GM19240 (cell line): ENCODE measurements at regions not wholly inside any gene's neighbourhood (a gene's known extent, or its start where the extent isn't known, plus 50 kb on each side); places are given as distances from the start of the nearest gene placed in this dataset.
"Not testable (repeated sequence)": the region's sequence is repeated elsewhere in the genome, so short reads cannot be mapped to it uniquely, and the experiment has no call there.

ENCODE experiments used
- DNase-seq: peaks from one replicate; pipeline ENCODE4 v3.0.0; 2011; ENCODE audit warnings: low spot score; ENCODE audit not compliant: insufficient read length

DNA sequence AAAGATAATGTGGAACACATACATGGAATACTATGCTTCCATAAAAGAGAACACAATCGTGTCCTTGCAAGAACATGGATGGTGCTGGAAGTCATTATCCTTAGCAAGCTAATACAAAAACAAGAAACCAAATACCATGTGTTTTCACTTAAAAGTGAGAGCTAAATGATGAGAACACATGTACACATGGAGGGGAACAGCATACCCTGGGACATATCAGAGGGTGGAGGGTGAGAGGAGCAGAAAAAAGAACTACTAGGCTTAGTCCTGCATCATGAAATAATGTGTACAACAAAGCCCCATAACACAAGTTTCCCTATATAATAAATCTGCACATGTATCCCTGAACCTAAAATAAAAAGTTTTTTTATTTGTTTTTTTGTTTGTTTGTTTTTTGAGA lies 855.5 kb upstream of the NUDT12 start:
- no peak for DNase-seq

DNA sequence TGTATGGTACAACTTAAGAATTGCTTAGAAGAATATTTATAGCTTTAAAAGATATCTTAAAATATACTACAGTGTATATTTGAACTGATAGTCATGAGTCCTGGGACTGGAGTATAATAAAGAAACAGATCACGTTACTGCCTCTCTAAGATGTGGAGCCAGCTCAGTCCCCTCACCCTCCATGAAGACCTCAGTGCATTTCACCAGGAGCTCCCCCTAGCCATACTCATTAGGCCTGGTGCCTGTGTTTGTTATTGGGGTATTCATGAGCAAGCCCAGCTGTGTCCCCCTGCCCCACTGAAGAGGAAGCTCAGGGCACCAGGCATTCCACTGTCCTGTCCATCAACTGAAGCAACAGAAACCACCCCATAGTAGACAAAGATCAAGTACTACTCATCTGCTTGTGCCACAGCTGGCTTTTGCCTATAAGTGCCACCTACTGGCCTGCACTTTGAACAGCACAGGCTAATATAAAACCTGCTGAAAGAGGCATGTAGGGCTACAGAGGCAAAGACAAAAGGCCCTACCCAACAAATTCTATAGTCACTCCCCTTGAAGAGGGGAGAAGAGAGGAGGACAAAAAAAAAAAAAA lies 850.2 kb upstream of the NUDT12 start:
- no peak for DNase-seq

DNA sequence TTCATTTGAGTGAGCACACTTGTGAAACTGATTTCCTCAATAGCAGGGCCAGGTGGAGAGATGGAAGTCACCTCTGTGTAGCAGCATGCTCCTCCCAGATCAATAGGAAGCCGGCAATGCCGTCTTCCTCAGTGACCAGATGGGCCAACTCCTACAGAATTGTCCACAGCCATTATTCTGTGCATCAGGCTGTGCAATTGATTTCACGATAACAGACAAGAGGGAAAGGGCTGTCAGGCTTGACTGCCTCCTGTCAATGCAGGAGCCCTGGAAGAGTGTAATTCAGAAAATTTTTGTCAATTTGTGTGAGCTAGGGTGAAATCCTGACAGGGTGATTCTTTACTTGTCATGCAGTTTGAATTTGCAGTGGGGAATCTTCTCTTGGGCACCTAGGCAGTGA lies 838.4 kb upstream of the NUDT12 start:
- DNase-seq, result no peak

DNA sequence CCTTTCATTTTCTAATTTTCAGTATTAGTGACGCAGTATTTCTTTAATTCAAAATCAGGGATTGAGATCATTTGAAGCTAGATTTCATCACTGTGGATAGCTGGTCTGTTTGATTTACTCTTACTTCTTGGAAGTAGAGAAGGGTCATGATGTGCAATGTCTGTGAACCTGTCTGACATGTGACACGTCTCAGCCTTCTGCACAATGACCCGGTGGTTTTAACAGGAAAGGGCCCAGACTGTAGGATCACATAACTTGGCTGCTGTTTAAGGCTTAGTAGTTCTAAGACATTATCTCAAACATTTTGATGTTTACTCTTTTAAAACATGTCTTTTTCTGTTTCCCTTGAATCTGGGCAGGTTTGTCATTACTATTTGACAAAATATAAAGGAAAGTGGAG lies 823.3 kb upstream of the NUDT12 start:
- no peak for DNase-seq

DNA sequence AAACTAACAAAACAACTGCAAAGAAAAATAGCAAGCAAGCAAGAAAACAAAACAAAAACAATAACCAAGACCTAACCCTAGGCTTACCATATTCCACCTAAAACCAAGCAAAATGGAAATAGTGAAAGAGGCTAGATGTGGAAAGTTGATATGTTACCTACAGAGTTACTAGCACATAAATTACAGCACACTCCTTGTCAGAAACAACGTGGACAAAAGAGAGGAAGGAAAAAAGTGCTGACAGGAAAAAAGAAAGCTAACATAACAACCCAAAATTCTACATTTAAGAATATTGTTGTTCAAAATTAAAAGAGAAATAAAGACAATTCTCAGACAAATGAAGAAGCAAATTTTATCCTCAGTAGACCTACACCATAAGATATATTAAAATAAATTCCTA lies 812.8 kb upstream of the NUDT12 start:
- DNase-seq, result no peak

DNA sequence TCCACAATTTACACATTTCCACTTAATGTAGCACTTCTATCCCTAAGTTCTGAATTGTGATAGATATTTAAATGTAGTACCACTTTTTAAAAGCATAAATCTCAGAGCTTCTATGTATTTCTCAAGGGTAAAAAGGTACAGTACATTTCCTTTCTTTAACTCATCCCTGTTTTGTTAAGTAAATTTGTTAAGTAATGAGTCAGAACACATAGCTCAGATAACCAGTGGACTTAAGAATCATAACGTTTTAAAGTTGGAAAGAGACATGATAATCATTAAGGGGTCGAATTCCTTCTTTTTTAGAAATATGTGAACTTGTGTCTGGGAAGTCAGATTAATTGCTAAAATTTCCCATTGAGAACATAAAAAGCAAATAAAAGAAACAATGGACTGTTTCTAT lies 810.2 kb upstream of the NUDT12 start:
- DNase-seq, result no peak

DNA sequence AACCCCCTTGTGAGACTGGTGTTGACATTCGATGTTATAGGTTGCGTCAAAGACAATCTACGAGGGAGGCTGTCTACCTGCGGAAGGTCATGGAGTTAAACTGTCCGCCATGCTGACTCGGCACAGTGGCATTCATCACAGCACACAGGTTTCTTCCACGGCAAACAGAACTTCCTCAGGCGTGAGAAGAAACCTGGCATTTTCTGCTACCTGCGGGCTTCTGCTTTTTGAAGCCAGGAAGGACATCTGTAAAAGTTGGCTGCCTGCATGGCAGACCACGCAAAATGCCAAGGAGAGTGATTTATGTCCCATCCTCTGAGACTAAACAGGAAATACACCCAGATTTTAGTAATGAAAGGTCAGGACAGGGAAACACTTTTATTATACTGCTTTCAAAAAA lies 809.8 kb upstream of the NUDT12 start:
- no peak for DNase-seq

DNA sequence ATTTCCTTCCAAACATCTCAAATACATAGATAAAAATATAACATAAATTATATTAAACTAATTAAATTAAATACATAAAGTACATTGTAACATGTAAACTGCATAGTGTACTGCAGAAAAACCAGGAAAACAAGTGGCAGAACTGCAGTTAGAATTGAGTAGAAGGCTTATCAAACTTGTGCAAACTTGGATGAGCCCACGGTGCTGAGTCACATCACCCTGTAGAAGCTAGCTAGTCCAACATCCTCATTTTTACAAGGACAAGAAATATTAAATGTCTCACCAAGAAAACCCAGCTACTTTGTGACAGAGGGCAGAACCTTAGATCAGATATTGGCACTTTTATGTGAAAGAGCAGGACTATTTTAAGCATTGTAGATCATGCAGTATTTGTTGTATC lies 807.9 kb upstream of the NUDT12 start:
- DNase-seq, result no peak

DNA sequence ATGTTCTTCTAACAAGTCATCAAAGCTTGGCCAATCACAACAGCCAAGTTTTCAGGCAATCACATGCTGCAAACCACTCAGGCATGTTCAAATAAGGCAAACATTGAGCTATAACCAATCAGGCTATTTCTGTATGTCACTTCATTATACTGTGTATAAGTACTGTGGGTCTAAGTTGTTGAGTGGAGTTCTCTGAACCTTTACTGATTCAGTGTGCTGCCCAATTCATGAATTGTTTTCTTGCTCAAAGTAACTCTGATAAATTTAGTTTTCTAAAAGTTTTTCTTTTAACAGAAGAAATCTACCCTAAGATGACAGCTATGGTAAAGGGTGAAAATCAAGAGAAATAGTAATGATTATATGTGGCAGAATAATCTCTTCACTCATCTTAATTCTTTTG lies 805.4 kb upstream of the NUDT12 start:
- no peak for DNase-seq

DNA sequence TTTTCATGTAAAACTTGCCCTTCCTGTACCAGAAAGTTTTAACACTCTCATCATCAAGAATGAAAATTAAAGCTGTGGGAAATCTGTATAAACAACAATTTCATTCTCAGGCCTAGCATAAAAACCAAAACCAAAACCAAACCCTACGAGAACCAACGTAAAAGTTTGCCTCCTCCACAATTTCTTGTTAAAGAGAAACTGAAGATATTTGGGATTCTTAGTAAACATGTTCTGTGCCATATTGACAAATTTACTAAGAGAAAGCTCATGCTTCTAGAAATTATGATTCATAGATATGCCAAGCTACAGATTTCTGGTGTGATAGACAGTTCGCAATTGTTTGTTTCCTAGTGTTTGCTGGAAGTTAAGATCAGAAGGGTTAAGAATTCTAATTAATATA lies 801.0 kb upstream of the NUDT12 start:
- DNase-seq, result no peak

DNA sequence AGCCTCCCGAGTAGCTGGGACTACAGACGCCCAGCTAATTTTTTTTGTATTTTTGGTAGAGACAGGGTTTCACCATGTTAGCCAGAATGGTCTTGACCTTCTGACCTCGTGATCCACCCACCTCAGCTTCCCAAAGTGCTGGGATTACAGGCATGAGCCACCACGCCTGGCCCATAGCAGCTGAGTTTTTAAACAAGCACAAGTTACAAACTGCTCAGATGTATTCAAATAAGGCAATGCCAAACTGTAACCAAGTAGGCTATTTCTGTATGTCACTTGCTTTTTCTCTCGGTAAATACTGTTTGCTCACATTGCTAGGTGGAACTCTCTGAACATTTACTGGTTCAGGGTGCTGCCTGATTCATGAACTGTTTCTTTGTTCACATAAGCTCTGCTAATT lies 799.3 kb upstream of the NUDT12 start:
- DNase-seq, result no peak

DNA sequence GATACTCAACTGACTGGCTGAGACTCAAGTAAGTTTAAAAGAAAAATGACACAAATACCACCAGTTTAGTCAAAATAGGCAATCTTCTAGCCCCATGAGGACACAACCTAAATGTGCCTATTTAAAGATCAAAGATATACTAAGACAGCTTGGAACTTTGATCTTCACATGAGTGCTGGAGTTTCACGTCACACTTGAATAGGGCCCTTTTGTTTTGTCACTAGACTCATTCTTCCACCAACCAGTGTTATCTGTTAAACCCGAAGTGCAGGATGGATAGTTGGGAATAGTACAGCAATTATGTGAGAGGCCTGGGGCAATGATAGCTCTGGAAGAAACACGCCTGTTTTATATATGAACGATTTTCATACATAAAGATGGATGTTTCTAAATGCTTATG lies 792.8 kb upstream of the NUDT12 start:
- no peak for DNase-seq

DNA sequence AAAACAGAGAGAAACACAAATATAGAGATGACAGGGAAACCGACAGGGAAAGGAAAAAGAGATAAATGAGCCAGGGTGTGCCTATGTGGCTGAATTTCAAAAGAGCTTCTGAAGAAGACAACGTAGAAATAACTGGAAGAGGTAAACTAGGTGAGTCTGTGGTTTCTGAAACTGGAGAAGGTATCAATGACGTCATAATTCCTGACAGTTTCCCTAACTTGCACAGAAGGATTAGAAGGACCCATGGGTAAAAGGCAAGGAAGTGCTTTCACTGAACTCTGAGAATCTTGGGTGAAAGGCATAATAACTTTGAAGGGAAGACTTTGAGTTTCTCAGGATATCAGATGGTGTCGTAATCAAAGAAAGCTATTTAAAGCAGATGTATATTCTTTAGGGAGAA lies 790.8 kb upstream of the NUDT12 start:
- DNase-seq, result no peak

DNA sequence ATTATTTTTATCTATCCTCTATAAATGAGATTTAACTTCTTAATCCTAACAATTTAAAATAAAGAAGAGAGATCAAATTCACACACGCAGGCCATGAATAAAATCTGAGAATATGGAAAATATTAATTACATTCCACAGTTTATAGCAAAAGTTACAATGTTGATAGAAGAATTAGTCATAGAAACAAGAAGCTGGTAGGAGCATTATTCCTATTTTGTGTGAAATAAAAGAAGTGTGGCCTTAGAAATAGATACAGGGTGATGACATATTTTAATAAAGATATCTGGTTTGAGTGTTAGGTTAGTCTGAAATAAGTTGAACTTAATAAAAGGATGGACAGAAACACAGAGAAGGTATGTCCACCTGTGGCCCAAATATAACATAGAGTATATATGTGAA lies 790.4 kb upstream of the NUDT12 start:
- no peak for DNase-seq

DNA sequence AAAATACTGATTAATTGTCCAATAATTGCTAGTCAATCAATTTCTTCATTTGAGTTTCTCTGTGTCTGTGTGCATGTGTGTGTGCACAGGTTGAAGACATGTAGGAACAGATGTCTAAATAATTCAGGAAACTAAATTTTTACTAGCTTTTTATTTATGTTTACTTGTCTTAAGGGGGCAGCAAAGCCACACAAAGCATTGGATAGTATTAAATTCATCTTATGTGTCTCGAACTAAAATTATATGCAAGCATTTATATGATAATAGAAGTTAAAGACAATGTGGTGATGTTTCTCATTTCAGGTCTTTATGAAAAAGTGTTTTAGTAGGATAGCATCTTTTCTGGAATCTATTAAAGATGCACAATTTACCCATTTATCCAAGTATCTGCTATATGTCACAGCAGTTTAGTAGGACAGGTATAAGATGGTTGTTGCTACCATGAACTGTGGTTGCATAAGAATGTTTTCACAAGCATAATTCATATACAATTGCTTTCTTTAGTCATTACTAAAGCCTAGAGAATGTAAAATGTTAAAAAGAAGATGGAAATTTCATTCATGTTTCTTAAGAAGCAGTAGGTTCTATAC lies 784.6 kb upstream of the NUDT12 start:
- no peak for DNase-seq

DNA sequence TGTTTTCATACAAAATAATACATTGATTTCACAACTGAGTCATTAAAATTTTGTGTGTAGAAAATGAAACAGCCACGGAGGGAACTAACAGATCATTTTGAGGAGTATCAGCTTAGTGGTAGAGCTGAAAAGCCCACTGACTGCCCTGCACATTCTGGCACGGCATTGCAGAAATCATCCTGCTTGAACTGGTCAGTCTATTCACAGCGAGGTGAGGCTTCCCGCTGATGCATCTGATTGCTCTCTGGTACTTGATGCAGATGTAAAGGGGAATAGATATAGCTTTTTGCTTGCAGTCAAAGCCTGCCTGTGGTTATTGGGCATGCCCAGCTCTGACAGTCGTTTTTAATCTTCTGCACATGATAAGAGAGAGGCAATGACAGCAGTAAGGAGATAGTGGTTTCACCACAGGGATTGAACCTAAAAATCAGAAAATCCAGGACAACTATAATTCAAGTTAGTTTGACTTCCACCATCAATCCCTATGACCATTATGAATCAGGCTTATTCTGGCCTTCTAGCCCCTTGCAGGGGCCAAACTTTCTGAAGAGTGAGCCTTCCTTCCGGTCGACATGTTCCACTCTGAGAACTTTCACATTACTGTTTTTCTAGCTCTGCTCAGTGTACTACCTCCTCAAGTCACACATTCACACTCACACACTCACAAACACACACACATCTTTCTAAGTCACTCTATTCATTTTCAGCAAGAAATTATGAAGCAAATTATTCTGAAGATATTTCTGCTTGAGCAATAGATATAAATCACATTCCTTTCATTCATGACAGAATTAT lies 782.8 kb upstream of the NUDT12 start:
- DNase-seq, result no peak

DNA sequence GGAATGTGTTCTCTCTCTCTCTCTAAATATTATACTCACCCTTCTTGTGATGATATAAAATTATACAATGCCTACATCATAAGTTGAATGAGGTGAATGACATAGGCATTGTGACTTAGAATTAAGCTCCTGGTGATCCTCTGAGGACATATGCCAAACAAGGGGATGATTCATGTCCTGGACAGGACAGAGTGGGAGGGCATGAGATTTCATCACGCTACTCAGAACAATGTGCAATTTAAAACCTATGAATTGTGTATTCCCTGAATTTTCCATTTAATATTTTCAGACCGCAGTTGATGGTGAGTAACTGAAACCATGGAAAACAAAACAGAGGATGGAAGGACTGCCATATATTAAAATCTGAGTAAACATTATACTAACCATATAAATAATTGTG lies 782.2 kb upstream of the NUDT12 start:
- no peak for DNase-seq

DNA sequence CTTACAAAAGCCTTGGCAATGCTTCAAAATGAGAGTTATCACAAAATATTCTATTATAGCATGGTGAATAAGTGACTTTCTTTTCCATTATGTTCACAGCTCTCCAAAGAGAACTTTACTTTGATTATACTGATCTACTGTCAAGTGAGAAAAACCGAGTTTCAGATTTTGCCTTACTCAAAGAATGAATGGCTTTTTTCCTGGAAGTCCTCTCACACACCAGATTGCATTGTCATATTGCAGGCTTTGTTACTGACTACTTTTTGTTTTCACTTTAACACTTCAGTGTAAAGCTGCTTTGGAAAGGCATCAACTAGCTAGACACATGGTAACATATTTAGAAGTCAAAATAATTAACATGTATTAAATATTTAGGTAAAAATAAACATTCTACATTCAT lies 765.2 kb upstream of the NUDT12 start:
- DNase-seq, result no peak

DNA sequence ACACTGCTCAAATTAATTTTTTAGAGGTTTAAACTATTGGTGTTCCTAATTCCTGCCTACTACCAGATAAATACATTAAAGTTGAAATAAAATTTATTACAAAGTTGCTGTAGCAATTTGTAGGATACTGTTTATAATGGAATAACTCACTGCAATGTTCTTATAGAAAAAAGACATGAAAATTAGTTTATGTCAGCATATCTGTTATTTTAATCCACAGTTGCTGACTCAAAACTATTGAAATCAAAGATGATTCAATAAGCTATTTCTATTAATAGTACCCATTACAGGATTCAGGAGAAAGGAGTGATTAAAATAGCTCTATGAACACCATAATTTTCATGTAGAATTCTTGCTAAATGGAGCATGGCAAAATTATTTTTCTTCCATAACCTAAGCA lies 764.4 kb upstream of the NUDT12 start:
- DNase-seq, result no peak

DNA sequence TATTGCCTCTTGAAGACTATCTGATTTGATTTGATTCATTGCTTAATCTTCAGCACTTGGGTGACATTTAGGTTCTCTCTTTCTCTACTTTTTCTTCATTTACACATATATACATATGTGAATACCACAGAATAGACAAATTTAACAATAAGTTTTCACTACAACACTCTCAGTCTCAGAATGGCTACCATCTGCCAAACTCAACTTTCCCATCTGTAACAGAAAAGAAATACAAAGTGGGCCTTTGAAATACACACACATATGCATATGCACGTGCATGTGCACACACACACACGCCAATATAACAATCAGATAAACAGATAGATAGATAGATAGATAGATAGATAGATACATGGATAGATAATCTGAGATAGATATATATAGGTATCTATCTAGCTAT lies 762.8 kb upstream of the NUDT12 start:
- DNase-seq, result no peak

DNA sequence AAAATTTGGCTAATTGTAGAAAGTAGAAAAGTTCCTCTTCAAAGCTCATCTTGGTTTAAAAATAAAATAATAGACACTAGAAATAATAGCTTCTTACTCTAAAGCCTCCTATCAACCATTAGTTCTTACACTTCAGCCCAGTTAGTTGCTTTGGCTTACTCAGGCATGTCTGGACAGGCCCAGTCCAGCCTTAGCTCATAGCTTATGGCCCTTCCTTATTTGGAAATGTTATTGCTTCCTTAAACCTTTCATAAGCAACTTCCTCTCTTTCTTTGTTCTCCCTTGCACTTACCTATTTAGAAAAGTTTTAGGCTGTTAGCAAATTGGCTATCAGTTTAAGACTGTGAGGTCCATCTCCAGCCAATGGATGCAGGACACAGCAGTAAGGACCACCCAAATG lies 754.1 kb upstream of the NUDT12 start:
- not testable (repeated sequence) for DNase-seq

DNA sequence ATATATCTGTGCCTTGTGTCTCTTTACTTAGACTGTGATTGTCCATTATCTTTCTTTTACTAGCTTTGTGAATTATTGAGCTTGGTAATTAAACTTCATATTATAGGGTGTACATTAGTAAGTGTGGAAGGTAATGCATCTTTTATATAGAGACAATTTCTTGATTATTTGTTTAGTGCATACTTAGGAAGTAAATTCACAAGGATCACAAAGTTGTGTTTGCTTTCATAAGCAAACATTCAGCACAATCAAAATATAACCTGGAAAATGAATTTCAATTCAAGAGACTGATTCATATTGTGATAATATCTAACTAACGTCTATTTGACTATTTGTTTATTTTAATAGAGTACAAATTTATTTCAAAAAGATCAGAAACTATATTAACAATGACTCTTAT lies 749.9 kb upstream of the NUDT12 start:
- no peak for DNase-seq

DNA sequence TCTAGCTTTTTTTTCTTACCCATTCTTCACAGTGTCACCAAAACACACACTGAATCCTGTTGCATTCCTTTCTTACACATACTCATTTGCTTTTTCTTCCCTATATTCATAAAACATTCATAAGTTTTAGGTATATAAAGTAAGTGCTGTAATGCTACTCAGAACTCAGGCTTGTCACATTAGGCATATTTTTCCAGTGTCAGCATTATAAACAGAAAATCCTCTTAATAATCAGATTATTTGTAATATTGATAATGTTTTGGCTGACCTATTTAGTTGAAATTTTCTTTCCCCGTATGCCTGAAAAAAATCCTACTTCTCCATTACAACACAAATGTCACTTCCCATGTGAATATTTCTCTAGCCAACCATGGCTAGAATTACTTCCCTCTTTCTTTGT lies 743.0 kb upstream of the NUDT12 start:
- no peak for DNase-seq
